NOMO-1 treated with dmso at 0.1 percent for 144 hours (cell line): ENCODE measurements at regions not wholly inside any gene's neighbourhood (a gene's known extent, or its start where the extent isn't known, plus 50 kb on each side); places are given as distances from the start of the nearest gene placed in this dataset.
"Not testable (repeated sequence)": the region's sequence is repeated elsewhere in the genome, so short reads cannot be mapped to it uniquely, and the experiment has no call there.

Source experiments
- DNase-seq: peaks from one replicate; lab custom pipeline; 2025; ENCODE audit not compliant: unreplicated experiment; lab: John Stamatoyannopoulos, UW

DNA sequence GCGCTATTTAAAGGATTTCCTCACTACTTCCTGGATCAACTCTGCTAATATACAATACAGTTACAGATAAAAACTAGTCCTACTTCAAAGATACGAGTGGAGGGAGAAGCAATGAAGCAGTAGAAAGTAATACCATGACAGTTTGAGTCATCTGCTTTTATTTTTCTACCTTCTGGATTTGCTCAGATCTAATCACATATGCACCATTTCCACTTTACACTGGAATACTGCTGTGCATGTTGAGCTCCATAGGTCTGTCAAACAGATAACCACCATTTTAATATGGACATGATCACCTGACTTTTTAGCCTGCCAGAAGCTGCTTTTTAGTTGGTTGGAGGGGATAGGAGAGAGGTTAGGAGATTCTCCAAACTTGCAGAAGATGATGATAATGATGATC, 92.5 kb downstream of the MMUT start:
- DNase-seq = no peak

- no peak for DNase-seq
Observed at GRCh38 chr6:49366539-49366938, 96.5 kb downstream of the MMUT start.

- DNase-seq = no peak
Observed at GRCh38 chr6:49348561-49348960, 114.5 kb downstream of the MMUT start.

- DNase-seq = no peak
Observed at GRCh38 chr6:49342410-49342809, 120.6 kb downstream of the MMUT start.

DNA sequence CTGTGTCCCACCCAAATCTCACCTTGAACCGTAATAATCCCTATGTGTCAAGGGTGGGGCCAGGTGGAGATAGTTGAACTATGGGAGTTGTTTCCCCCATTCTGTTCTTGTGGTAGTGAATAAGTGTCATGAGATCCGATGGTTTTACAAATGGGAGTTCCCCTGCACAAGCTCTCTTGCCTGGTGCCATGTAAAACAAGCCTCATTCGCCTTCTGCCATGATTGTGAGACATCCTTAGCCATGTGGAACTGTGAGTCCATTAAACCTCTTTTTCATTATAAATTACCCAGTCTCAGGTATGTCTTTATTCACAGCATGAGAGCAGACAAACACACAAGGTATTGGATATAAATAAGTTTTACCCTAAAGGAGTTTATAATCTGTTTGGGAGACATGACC, 121.2 kb downstream of the MMUT start:
- DNase-seq = no peak

DNA sequence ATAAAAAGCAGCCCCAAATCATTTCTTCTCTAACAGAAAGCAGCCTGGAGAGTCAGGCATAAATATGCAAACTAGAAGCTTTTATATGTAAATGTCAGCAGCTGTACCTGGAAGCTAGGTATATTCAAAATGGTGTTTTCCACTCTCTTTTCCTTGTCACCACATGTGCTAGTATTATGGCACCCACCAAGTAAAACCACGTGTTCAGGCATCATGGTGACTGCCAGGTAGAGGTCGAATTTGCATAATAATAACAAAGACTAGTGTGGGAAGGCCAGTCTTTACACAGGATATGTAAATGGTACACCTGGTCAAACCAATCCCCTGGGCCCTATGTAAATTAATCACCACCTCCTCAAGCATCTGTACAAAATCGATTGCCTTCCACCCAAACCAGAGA, 124.0 kb downstream of the MMUT start:
- no peak for DNase-seq

DNA sequence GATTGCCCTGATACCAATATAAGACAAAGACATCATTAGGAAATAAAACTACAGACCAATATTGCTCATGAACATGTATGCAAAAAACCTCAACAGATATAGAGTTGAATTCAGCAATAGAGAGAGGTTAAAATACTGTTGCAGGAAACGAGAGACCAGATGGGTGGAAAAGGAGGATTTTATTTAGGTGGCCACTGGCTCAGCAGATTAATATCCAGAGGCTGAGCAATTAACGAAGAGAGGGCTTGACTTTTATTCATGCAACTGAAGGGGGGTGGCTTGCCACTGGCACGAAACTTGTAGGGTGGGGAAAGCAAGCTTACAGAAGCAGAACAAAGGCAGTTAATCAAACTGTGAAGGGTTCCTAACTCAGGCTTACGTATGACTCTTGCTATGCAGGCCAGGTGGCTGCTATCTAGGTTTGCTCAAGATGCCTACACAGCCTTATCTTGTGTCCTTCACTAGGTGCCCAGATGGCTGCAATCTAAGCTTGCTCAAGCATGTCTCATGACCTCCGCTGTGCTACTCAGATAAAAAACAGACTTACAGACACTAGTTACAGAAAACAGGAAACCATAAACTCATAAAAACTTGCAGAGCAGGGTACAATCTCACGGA, 126.4 kb downstream of the MMUT start:
- no peak for DNase-seq

- DNase-seq = no peak
Observed at GRCh38 chr6:49333345-49334125, 129.5 kb downstream of the MMUT start.

DNA sequence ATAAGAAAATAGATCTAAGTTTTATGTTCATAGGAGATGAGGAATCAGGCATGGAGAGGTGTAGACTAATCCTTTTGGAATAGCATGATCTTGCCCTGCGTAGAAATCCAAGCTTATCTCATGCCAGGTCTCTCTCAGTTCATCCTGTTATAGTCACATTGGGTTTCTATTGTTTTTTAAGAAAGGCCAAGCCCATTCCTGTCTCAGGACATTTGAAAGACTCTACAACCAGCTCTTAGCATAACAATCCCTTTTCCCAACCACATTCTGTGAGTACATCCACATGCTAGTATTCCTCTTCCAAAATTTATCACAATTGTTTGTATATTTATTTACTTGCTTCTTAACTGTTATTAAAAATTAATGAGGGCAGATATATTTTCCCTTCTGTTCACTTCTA, 130.3 kb downstream of the MMUT start:
- no peak for DNase-seq

DNA sequence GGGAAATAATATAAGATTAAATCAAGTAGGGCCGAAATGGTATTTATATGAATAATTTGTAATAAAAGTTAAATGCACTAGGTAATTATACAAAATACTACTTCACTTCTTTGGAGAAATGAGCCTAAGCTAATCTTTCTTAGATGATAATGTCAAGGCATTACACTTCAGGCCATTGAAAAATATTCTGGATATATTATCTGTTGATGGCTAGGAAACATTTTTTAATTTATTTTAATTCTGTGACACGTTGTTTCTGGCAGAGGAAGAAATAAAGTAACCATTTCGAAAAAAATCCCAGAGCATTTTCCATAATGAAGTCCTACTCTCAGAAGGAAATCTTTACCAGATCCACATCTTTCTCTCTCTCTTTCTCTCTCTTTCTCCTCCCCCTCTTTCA, 133.9 kb downstream of the MMUT start:
- DNase-seq = no peak

- no peak for DNase-seq
Observed at GRCh38 chr6:49328051-49328744, 134.9 kb downstream of the MMUT start.

DNA sequence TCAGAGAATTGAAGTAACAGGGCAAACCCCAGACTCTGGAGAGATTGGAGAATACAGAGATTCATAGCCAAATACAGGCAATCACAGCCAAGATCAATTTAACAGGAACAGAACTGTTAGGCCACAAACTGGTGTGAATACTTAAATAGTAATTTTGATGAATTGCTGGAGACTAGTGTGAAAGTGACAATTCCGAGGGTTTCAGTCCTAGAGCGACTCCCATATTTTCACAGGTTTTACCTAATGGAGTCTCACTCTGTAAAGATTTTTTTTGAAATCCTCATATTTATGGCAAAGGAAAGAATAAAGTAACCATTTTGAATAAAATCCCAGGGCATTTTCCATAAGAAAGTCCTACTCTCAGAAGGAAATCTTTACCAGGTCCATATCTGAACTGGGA, 135.5 kb downstream of the MMUT start:
- DNase-seq = no peak

DNA sequence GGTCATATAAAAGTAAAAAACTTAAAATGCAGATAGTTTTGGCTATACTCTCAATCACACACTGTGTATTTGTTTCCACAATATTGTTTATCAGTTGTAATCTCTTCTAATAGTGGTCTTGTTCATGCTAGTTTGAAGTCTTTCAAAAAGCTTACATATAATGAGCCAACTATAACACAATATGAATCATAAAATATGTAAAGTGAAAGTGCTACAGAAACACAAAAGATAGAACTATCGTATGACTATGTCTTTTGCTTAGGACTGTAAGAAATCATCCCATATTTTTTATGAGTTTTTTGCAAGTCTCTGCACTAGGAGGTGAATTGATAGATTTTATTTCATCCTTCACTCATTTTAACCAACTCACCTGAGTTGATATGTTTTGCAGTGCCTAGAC, 136.0 kb downstream of the MMUT start:
- no peak for DNase-seq

GRCh38 chr6:49326347-49326746, 136.7 kb downstream of the MMUT start:
- DNase-seq = no peak

DNA sequence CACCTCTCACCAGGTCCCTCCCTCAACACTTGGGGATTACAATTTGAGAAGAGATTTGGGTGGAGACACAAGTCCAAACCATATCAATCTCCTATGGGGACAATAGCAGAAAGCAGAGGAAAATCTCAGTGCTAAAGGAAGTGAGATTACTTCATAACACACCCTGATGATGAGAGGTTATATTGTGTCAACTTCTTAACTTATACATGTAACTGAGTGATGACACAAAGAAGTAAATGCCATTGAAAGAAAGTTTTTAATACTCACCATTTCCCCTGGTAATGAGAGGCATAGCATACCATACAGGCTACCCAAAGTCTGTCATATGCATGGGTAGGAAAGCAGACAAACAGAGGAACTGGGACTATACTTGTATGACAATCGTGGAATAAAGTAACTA, 137.2 kb downstream of the MMUT start:
- no peak for DNase-seq

DNA sequence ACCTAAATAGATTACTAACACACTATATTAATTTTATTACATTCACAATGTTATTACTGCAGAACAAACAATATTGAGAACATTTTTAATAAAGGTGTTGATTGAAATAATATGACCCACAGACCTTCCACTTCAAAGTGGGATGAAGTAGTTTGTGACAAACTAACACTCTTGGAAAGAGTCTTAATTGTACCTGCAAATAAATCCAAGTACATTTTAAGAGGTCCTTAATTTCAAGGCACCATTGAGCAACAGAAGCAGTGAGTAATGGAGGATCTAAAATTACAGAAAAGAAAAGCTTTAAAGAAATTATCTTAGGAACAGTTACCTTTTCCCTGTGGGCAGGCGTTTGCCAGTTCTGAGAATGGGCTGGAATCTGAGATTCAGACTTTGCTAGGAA, 140.2 kb downstream of the MMUT start:
- no peak for DNase-seq

GRCh38 chr6:49321561-49322072, 141.4 kb downstream of the MMUT start:
- no peak for DNase-seq

DNA sequence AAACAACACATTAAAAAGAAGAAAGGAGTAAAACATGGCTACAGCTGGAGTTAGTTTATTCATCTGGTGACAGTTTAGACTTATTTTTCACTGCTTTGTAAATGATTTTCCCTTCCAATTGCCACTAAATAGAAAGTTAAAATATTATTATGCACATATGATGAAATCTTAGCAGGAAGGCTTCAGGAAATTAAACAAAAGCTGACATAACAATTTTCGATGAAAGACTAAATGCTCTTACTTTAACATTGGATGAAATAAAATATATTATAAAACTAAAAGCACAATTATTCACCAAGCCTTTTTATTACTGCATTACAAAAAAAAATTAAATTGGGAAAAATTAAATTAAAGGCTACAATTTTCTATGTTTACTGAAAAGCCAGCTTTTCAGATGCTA, 158.0 kb downstream of the MMUT start:
- DNase-seq = no peak

DNA sequence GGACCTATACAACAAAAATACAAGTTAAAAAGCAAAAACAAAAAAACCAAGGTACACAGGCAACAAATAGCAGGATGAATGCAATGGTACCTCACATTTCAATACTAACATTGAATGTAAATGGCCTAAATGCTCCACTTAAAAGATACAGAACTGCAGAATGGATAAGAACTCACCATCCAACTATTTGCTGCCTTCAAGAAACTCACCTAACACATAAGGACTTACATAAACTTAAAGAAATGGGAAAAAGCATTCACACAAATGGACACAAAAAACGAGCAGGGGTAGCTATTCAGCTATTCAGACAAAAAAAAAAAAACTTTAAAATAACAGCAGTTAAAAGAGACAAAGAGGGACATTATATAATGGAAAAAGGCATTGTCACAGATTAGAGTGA, 158.7 kb downstream of the MMUT start:
- DNase-seq = not testable (repeated sequence)

GRCh38 chr6:49300911-49301310, 162.1 kb downstream of the MMUT start:
- DNase-seq = no peak

DNA sequence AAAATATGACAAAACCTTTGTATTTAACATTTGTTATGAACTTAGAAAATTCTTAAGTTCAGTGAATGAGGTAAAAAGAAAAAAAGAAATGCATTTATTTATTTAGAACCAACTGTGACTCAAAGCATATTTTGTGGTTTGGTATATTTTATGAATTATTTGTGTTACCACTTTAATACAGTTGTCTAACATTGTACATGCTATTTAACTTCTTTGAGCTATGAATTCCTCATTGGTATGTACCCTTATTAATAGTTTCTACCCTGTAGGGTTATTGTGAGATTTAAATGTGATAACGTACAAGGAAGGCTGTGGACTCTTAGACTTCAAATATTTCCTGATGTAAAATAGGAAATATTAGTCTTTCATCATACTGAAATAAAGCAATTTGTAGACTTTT, 162.6 kb downstream of the MMUT start:
- DNase-seq = no peak

GRCh38 chr6:49299279-49299678, 163.8 kb downstream of the MMUT start:
- DNase-seq = no peak
